Urinary bladder (tissue), 4 donors: ENCODE measurements at regions not wholly inside any gene's neighbourhood (a gene's known extent, or its start where the extent isn't known, plus 50 kb on each side); places are given as distances from the start of the nearest gene placed in this dataset. TPM values are rescaled to one million over a fixed set of nuclear protein-coding genes. Genes with fewer than 3 reads are reported as not detected.
"Not testable (repeated sequence)": the region's sequence is repeated elsewhere in the genome, so short reads cannot be mapped to it uniquely, and the experiment has no call there.

Experiments
- DNase-seq: peaks from one replicate; pipeline ENCODE4 v3.0.0-alpha.2; 2015; ENCODE audit errors: extremely low spot score
- H3K27ac ChIP-seq: one replicate; pipeline ENCODE4 v1.5.1; 2013; ENCODE audit warnings: low read depth, mild to moderate bottlenecking, moderate library complexity
- H3K36me3 ChIP-seq: one replicate; pipeline ENCODE4 v1.6.1; 2013; ENCODE audit warnings: mild to moderate bottlenecking, moderate library complexity; ENCODE audit not compliant: insufficient read depth
- H3K4me1 ChIP-seq: one replicate; pipeline ENCODE4 v1.6.1; 2013; ENCODE audit warnings: mild to moderate bottlenecking, moderate library complexity; ENCODE audit not compliant: insufficient read depth
- H3K4me3 ChIP-seq: one replicate; pipeline ENCODE4 v1.5.1; 2013; ENCODE audit warnings: low read depth, low read length
- WGBS: extraction: QIAGEN DNeasy Blood & Tissue Kit; methylation state at CpG from one replicate; pipeline ENCODE4 v1.1.7; 2013; 5-methylcytosine and 5-hydroxymethylcytosine counted together
- small RNA-seq: library from RNA; depleted of rRNA; stranded (forward); fragments of <200 nt; gene quantifications from one replicate; pipeline ENCODE3, GENCODE V24; 2014
- donor health status: healthy with polysubstance abuse.
- donor health status: healthy.

GRCh38 chr3:151520105-151520504, 59.2 kb upstream of the IGSF10 start:
- H3K4me3 ChIP-seq: no peak overlapping the region
- no peak overlapping the region for H3K27ac ChIP-seq
- WGBS: 48% methylated on average over 1 of the region's 1 CpG
- DNase-seq: no peak
- no peaks in the 10 kb centered on the region for H3K4me1 ChIP-seq
- H3K36me3 ChIP-seq: no peaks in the 10 kb centered on the region

GRCh38 chr3:151511433-151511832, 50.6 kb upstream of the IGSF10 start:
- not testable (repeated sequence) for H3K27ac ChIP-seq, H3K36me3 ChIP-seq, H3K4me3 ChIP-seq, DNase-seq, H3K4me1 ChIP-seq
- 92% methylated on average over 2 of the region's 2 CpGs for WGBS

Small RNA genes lying in the stretch of these regions (small RNA-seq; reads per million reads assigned to genes)
- not detected for gene MIR5186
